ENCODE measurements at regions not wholly inside any gene's neighbourhood (a gene's known extent, or its start where the extent isn't known, plus 50 kb on each side); places are given as distances from the start of the nearest gene placed in this dataset.

GRCh38 chr6:21777846-21778245 is 184.3 kb downstream of the SOX4 start:
- TF ChIP-seq POLR2AphosphoS5 (IDR thresholded peaks at IDR 0.05) = no peak
- TF ChIP-seq POLR2A (IDR thresholded peaks at IDR 0.05) = no peak
- no peak for TF ChIP-seq EP300 (IDR thresholded peaks at IDR 0.05)
- TF ChIP-seq, protein P1, sequence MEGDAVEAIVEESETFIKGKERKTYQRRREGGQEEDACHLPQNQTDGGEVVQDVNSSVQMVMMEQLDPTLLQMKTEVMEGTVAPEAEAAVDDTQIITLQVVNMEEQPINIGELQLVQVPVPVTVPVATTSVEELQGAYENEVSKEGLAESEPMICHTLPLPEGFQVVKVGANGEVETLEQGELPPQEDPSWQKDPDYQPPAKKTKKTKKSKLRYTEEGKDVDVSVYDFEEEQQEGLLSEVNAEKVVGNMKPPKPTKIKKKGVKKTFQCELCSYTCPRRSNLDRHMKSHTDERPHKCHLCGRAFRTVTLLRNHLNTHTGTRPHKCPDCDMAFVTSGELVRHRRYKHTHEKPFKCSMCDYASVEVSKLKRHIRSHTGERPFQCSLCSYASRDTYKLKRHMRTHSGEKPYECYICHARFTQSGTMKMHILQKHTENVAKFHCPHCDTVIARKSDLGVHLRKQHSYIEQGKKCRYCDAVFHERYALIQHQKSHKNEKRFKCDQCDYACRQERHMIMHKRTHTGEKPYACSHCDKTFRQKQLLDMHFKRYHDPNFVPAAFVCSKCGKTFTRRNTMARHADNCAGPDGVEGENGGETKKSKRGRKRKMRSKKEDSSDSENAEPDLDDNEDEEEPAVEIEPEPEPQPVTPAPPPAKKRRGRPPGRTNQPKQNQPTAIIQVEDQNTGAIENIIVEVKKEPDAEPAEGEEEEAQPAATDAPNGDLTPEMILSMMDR (IDR thresholded peaks at IDR 0.05) = no peak
- no peak overlapping the region for H3K27ac ChIP-seq
- H3K36me3 ChIP-seq = no peaks in the 10 kb centered on the region
- no peak overlapping the region for H3K4me3 ChIP-seq
- WGBS = 85% methylated on average over 1 of the region's 1 CpG
- no peaks in the 10 kb centered on the region for H3K4me1 ChIP-seq
- no peaks in the 10 kb centered on the region for H3K27me3 ChIP-seq
- H3K9me3 ChIP-seq = no peaks in the 10 kb centered on the region
- no peak for DNase-seq (ENCODE audit: low spot score in 2 of 2)

- Histone ChIP-seq H3K9me3 (no peaks in the 10 kb centered on the region), H3K4me1 (no peaks in the 10 kb centered on the region), H3K27ac (no peak overlapping the region), H3K4me3 (no peak overlapping the region), H3K36me3 (no peaks in the 10 kb centered on the region), H3K27me3 (no peaks in the 10 kb centered on the region)
- TF ChIP-seq EP300 (IDR thresholded peaks at IDR 0.05) = no peak
- TF ChIP-seq, protein P1 (IDR thresholded peaks at IDR 0.05) = no peak
- no peak for TF ChIP-seq POLR2AphosphoS5 (IDR thresholded peaks at IDR 0.05)
- TF ChIP-seq POLR2A (IDR thresholded peaks at IDR 0.05) = no peak
- no peak for DNase-seq (ENCODE audit: low spot score in 2 of 2)
- WGBS = 74% methylated on average over 2 of the region's 2 CpGs
These were observed 186.6 kb downstream of the SOX4 start for GRCh38 chr6:21780141-21780540.

DNA sequence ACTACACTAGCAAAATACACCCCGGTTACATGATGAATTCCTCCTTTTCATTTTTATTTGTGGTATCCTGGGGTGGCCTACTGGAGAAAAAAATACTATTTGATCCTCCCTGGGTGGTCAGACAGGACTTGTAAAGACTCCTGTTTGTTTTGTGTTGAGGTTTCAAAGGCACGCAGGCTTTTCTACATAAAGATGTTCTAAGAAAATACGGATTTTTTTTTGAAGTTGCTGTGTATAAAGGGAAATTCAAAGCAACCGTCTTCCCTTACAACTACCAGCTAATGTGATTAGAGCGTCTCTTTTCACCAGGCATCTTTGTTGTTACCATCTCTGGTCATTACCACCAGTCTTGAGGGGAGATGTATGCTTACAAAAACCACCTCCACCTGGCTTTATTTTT is 187.1 kb downstream of the SOX4 start:
- no peaks in the 10 kb centered on the region for H3K4me1 ChIP-seq
- TF ChIP-seq, protein P1 (IDR thresholded peaks at IDR 0.05) = no peak
- no peak for TF ChIP-seq POLR2AphosphoS5 (IDR thresholded peaks at IDR 0.05)
- TF ChIP-seq POLR2A (IDR thresholded peaks at IDR 0.05) = no peak
- no peak for TF ChIP-seq EP300 (IDR thresholded peaks at IDR 0.05)
- no peaks in the 10 kb centered on the region for H3K9me3 ChIP-seq
- no peaks in the 10 kb centered on the region for H3K27me3 ChIP-seq
- WGBS = 72% methylated on average over 5 of the region's 5 CpGs
- H3K27ac ChIP-seq = no peak overlapping the region
- no peak overlapping the region for H3K4me3 ChIP-seq
- H3K36me3 ChIP-seq = no peaks in the 10 kb centered on the region
- no peak for DNase-seq (ENCODE audit: low spot score in 2 of 2)

DNA sequence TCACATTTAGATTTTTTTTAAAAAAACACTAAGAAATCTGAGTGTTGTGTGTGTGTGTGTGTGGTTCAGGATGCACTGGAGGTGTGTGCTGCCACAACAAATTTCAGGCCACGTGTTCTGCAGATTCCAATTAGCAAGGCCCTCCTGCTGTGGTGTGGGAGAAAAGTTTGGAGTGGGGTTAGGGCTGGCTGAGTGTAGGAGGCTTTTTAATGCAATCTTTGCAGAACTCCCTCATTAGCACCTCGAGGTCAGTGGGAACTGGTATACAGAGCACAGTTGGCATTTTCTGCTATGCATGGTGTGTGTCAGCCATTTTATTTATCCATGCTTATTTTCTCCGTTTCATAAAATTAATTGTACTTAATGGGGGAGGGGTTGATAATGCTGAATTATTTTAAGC is 187.6 kb downstream of the SOX4 start:
- Histone ChIP-seq H3K27ac (no peak overlapping the region), H3K36me3 (no peaks in the 10 kb centered on the region), H3K9me3 (no peaks in the 10 kb centered on the region), H3K4me3 (no peak overlapping the region), H3K27me3 (no peaks in the 10 kb centered on the region), H3K4me1 (no peaks in the 10 kb centered on the region)
- WGBS = 65% methylated on average over 3 of the region's 3 CpGs
- no peak for TF ChIP-seq POLR2AphosphoS5 (IDR thresholded peaks at IDR 0.05)
- TF ChIP-seq, protein P1 (IDR thresholded peaks at IDR 0.05) = no peak
- no peak for TF ChIP-seq POLR2A (IDR thresholded peaks at IDR 0.05)
- TF ChIP-seq EP300 (IDR thresholded peaks at IDR 0.05) = no peak
- DNase-seq (ENCODE audit: low spot score in 2 of 2) = no peak

DNA sequence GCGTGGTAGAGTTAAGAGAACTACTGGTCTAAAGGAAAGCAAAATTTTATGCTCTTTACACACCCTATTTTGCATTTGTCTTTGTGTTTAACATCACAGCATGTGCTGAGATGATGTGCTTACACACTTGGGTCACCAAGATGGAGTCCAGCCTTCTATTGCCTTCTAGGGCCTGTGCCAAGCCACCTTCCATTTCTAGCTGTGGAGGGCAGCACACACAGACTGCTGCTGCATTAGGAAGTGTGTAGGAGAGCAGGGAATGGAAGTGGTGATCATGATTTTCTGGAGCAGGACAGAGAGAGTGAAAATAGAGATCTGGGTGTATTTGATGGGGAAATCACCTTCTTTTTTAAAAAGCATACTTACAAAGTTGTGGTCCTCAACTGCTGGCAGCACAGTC is 191.6 kb downstream of the SOX4 start:
- no peak overlapping the region for H3K4me3 ChIP-seq
- H3K27ac ChIP-seq = no peak overlapping the region
- no peaks in the 10 kb centered on the region for H3K4me1 ChIP-seq
- no peak for DNase-seq (ENCODE audit: low spot score in 2 of 2)
- TF ChIP-seq, protein P1 (IDR thresholded peaks at IDR 0.05) = no peak
- TF ChIP-seq EP300 (IDR thresholded peaks at IDR 0.05) (no peak), POLR2A (IDR thresholded peaks at IDR 0.05) (no peak), POLR2AphosphoS5 (IDR thresholded peaks at IDR 0.05) (no peak)
- WGBS = 91% methylated on average over 1 of the region's 1 CpG
- H3K27me3 ChIP-seq = no peaks in the 10 kb centered on the region
- no peaks in the 10 kb centered on the region for H3K36me3 ChIP-seq
- H3K9me3 ChIP-seq = no peaks in the 10 kb centered on the region

Data from suprapubic skin (tissue), 4 donors.